ENCODE measurements at regions not wholly inside any gene's neighbourhood (a gene's known extent, or its start where the extent isn't known, plus 50 kb on each side); places are given as distances from the start of the nearest gene placed in this dataset.

- no peak for TF ChIP-seq CTCF (conservative IDR thresholded peaks at IDR 0.05; ENCODE audit: low read depth in 2 of 2)
- no peak for TF ChIP-seq EZH2phosphoT487 (IDR thresholded peaks at IDR 0.05; ENCODE audit: unreplicated experiment)
- no peak for TF ChIP-seq REST (IDR thresholded peaks at IDR 0.05; ENCODE audit: unreplicated experiment)
- TF ChIP-seq EZH2 (IDR thresholded peaks at IDR 0.05; ENCODE audit: low read depth, unreplicated experiment): no peak
- no peak for TF ChIP-seq JUNB (IDR thresholded peaks at IDR 0.05; ENCODE audit: unreplicated experiment)
- TF ChIP-seq POLR2AphosphoS5 (IDR thresholded peaks at IDR 0.05; ENCODE audit: low read depth): no peak
Measured at GRCh38 chr3:27633224-27633545, 88.9 kb downstream of the EOMES start.

Data from GM23338 (cell line).